ENCODE measurements at regions not wholly inside any gene's neighbourhood (a gene's known extent, or its start where the extent isn't known, plus 50 kb on each side); places are given as distances from the start of the nearest gene placed in this dataset.

GRCh38 chr15:69511716-69512340 is 59.2 kb downstream of the RPLP1 start:
- no peak for TF ChIP-seq CTCF (IDR thresholded peaks at IDR 0.05)
- no peak for TF ChIP-seq POLR2A (IDR thresholded peaks at IDR 0.05)
- TF ChIP-seq POLR2AphosphoS5 (IDR thresholded peaks at IDR 0.05): no peak
